ENCODE measurements at regions not wholly inside any gene's neighbourhood (a gene's known extent, or its start where the extent isn't known, plus 50 kb on each side); places are given as distances from the start of the nearest gene placed in this dataset.
"Not testable (repeated sequence)": the region's sequence is repeated elsewhere in the genome, so short reads cannot be mapped to it uniquely, and the experiment has no call there.

GRCh38 chr2:88396209-88396608 is 56.3 kb downstream of the FOXI3 start:
- DNase-seq (ENCODE audit: low read depth), result no peak

- DNase-seq (ENCODE audit: low read depth), result no peak
Observed at GRCh38 chr2:88377641-88377991, 74.9 kb downstream of the FOXI3 start.

- DNase-seq (ENCODE audit: low read depth), result no peak
Observed at GRCh38 chr2:88372042-88372441, 80.5 kb downstream of the FOXI3 start.

GRCh38 chr2:88365408-88365807 is 87.1 kb downstream of the FOXI3 start:
- DNase-seq (ENCODE audit: low read depth), result not testable (repeated sequence)

- no peak for DNase-seq (ENCODE audit: low read depth)
Observed at GRCh38 chr2:88355486-88355885, 97.0 kb downstream of the FOXI3 start.

- DNase-seq (ENCODE audit: low read depth), result no peak
Observed at GRCh38 chr2:88351249-88351601, 101.3 kb downstream of the FOXI3 start.

GRCh38 chr2:88350331-88351248 is 101.9 kb downstream of the FOXI3 start:
- DNase-seq (ENCODE audit: low read depth), result peak; percentile 21

- DNase-seq (ENCODE audit: low read depth), result no peak
Observed at GRCh38 chr2:88345842-88346241, 106.7 kb downstream of the FOXI3 start.

GRCh38 chr2:88342749-88343148 is 109.7 kb downstream of the FOXI3 start:
- no peak for DNase-seq (ENCODE audit: low read depth)

- no peak for DNase-seq (ENCODE audit: low read depth)
Observed at GRCh38 chr2:88334418-88334817, 118.1 kb downstream of the FOXI3 start.

GRCh38 chr2:88331239-88331638 is 121.3 kb downstream of the FOXI3 start:
- no peak for DNase-seq (ENCODE audit: low read depth)

GRCh38 chr2:88329815-88330603 is 122.5 kb downstream of the FOXI3 start:
- DNase-seq (ENCODE audit: low read depth), result peak; percentile 94

- DNase-seq (ENCODE audit: low read depth), result no peak
Observed at GRCh38 chr2:88321449-88322248, 130.8 kb downstream of the FOXI3 start.

GRCh38 chr2:88320076-88320773 is 132.3 kb downstream of the FOXI3 start:
- no peak for DNase-seq (ENCODE audit: low read depth)

GRCh38 chr2:88318956-88319330 is 133.6 kb downstream of the FOXI3 start:
- no peak for DNase-seq (ENCODE audit: low read depth)

GRCh38 chr2:88318071-88318955 is 134.2 kb downstream of the FOXI3 start:
- DNase-seq (ENCODE audit: low read depth), result no peak

GRCh38 chr2:88310787-88311186 is 140.6 kb downstream of the THNSL2 start:
- no peak for DNase-seq (ENCODE audit: low read depth)

GRCh38 chr2:88307817-88308216 is 137.7 kb downstream of the THNSL2 start:
- peak; percentile 19 for DNase-seq (ENCODE audit: low read depth)

- no peak for DNase-seq (ENCODE audit: low read depth)
Observed at GRCh38 chr2:88303865-88304264, 133.7 kb downstream of the THNSL2 start.

- no peak for DNase-seq (ENCODE audit: low read depth)
Observed at GRCh38 chr2:88296247-88296646, 126.1 kb downstream of the THNSL2 start.

Measured in renal cortical epithelial cell (primary cell).